SW 1271 (cell line): ENCODE measurements at regions not wholly inside any gene's neighbourhood (a gene's known extent, or its start where the extent isn't known, plus 50 kb on each side); places are given as distances from the start of the nearest gene placed in this dataset.
"Not testable (repeated sequence)": the region's sequence is repeated elsewhere in the genome, so short reads cannot be mapped to it uniquely, and the experiment has no call there.

Experiments used
- DNase-seq, 2 experiments: peaks; one replicate each; lab custom pipeline; 2025; lab: John Stamatoyannopoulos, UW

- no peak for DNase-seq
These were observed 539.5 kb downstream of the MATN1 start for GRCh38 chr1:30183895-30184294.

GRCh38 chr1:30183006-30183405, 540.4 kb downstream of the MATN1 start:
- DNase-seq = no peak

GRCh38 chr1:30179942-30180543, 543.3 kb downstream of the MATN1 start:
- no peak for DNase-seq

- no peak for DNase-seq
These were observed 546.9 kb downstream of the MATN1 start for GRCh38 chr1:30176477-30176876.

- DNase-seq = no peak
These were observed 548.9 kb downstream of the MATN1 start for GRCh38 chr1:30174499-30174898.

- DNase-seq = no peak
These were observed 549.8 kb downstream of the MATN1 start for GRCh38 chr1:30173560-30173959.

- DNase-seq = no peak
These were observed 550.6 kb downstream of the MATN1 start for GRCh38 chr1:30172757-30173156.

GRCh38 chr1:30172299-30172694, 551.1 kb downstream of the MATN1 start:
- DNase-seq = no peak

- no peak for DNase-seq
These were observed 551.7 kb downstream of the MATN1 start for GRCh38 chr1:30171537-30172298.

- no peak for DNase-seq
These were observed 554.1 kb downstream of the MATN1 start for GRCh38 chr1:30169269-30169668.

- DNase-seq = no peak
These were observed 557.2 kb downstream of the MATN1 start for GRCh38 chr1:30166174-30166573.

GRCh38 chr1:30165116-30165515, 558.3 kb downstream of the MATN1 start:
- DNase-seq = no peak

- DNase-seq = no peak
These were observed 558.7 kb downstream of the MATN1 start for GRCh38 chr1:30164693-30165092.

- no peak for DNase-seq
These were observed 560.8 kb downstream of the MATN1 start for GRCh38 chr1:30162565-30162964.

GRCh38 chr1:30161953-30162352, 561.4 kb downstream of the MATN1 start:
- DNase-seq = no peak

GRCh38 chr1:30160999-30161689, 562.2 kb downstream of the MATN1 start:
- DNase-seq = no peak

GRCh38 chr1:30159015-30159414, 564.4 kb downstream of the MATN1 start:
- DNase-seq = no peak

- not testable (repeated sequence) for DNase-seq
These were observed 567.7 kb downstream of the MATN1 start for GRCh38 chr1:30155698-30156097.

- DNase-seq = not testable (repeated sequence)
These were observed 568.1 kb downstream of the MATN1 start for GRCh38 chr1:30155253-30155652.

- no peak for DNase-seq
These were observed 569.5 kb downstream of the MATN1 start for GRCh38 chr1:30153743-30154449.

GRCh38 chr1:30151826-30152225, 571.6 kb downstream of the MATN1 start:
- DNase-seq = no peak

- no peak for DNase-seq
These were observed 572.3 kb downstream of the MATN1 start for GRCh38 chr1:30151119-30151518.

- no peak for DNase-seq
These were observed 574.2 kb downstream of the MATN1 start for GRCh38 chr1:30149226-30149625.
